ENCODE measurements at regions not wholly inside any gene's neighbourhood (a gene's known extent, or its start where the extent isn't known, plus 50 kb on each side); places are given as distances from the start of the nearest gene placed in this dataset.

DNA sequence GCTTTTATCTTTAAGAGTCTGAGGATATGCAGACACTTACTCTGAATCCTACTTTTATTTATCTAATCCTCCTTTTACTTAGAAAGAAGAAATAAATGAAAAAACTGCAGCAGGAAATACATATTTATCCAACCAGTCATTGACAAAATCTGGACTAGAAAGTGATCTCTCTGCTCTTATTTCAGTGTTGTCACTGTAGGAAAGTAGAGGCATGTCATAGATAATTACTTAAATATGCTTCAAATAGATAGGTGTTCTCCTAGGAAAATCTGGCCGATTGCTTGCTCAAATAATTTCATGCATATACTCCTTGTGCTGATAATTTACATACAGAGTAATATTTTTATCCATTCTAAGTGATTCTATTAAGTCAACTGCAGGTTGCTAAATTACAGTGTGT, 2001.9 kb upstream of the C9orf72 start:
- TF ChIP-seq, protein P1, sequence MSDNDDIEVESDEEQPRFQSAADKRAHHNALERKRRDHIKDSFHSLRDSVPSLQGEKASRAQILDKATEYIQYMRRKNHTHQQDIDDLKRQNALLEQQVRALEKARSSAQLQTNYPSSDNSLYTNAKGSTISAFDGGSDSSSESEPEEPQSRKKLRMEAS (IDR thresholded peaks at IDR 0.05; ENCODE audit: insufficient read depth, insufficient read length) = no peak
- TF ChIP-seq POLR2A (IDR thresholded peaks at IDR 0.05; ENCODE audit: low read depth, low read length) (no peak), FOS (IDR thresholded peaks at IDR 0.05; ENCODE audit: borderline replicate concordance, insufficient read depth, low read length) (no peak), POLR2AphosphoS5 (IDR thresholded peaks at IDR 0.05; ENCODE audit: insufficient read depth, low read depth, low read length) (no peak), MYC (IDR thresholded peaks at IDR 0.05; ENCODE audit: low read depth, low read length) (no peak)
- TF ChIP-seq, protein P2, sequence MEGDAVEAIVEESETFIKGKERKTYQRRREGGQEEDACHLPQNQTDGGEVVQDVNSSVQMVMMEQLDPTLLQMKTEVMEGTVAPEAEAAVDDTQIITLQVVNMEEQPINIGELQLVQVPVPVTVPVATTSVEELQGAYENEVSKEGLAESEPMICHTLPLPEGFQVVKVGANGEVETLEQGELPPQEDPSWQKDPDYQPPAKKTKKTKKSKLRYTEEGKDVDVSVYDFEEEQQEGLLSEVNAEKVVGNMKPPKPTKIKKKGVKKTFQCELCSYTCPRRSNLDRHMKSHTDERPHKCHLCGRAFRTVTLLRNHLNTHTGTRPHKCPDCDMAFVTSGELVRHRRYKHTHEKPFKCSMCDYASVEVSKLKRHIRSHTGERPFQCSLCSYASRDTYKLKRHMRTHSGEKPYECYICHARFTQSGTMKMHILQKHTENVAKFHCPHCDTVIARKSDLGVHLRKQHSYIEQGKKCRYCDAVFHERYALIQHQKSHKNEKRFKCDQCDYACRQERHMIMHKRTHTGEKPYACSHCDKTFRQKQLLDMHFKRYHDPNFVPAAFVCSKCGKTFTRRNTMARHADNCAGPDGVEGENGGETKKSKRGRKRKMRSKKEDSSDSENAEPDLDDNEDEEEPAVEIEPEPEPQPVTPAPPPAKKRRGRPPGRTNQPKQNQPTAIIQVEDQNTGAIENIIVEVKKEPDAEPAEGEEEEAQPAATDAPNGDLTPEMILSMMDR (IDR thresholded peaks at IDR 0.05; ENCODE audit: extremely low read depth in 1 of 2, insufficient read depth in 1 of 2, low read depth in 1 of 2, low read length in 2 of 2) = no peak
